CD4-positive, alpha-beta T cell treated with Interleukin-6 at 100 ng/mL for 8 hours (primary cell): ENCODE measurements at regions not wholly inside any gene's neighbourhood (a gene's known extent, or its start where the extent isn't known, plus 50 kb on each side); places are given as distances from the start of the nearest gene placed in this dataset.
A peak's percentile ranks its signal among the peaks of the same experiment; 100 is the strongest.
"Not testable (repeated sequence)": the region's sequence is repeated elsewhere in the genome, so short reads cannot be mapped to it uniquely, and the experiment has no call there.

Experiments
- DNase-seq: peaks from one replicate; pipeline ENCODE4 v3.0.0-alpha.2; 2020; ENCODE audit warnings: mixed read lengths, low spot score

- no peak for DNase-seq
These were observed 57.9 kb downstream of the GPR101 start for GRCh38 chrX:136975684-136976470.

DNA sequence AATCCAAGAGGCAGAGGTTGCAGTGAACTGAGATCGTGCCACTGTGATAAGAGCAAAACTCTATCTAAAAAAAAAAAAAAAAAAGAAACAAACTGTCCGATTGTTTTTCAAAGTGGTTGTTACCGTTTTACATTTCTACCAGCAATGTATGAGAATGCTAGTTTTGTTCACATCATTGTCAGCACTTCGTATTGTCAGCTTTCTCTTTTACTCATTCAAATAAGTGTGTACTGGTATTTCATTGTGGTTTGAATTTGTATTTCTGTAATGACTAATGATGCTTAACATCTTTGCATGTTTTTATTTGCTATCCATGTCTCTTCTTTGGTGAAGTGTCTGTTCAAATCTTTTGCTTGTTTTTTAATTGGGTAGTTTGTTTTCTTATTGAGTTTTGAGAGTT lies 65.8 kb downstream of the GPR101 start:
- DNase-seq: no peak

- DNase-seq: no peak
These were observed 69.8 kb downstream of the GPR101 start for GRCh38 chrX:136963973-136964372.

- DNase-seq: no peak
These were observed 72.1 kb downstream of the GPR101 start for GRCh38 chrX:136961594-136962135.

- peak; percentile 2 for DNase-seq
These were observed 74.4 kb upstream of the RBMX start for GRCh38 chrX:136954930-136955329.

- DNase-seq: peak; percentile 47
These were observed 73.6 kb upstream of the RBMX start for GRCh38 chrX:136953867-136954787.

DNA sequence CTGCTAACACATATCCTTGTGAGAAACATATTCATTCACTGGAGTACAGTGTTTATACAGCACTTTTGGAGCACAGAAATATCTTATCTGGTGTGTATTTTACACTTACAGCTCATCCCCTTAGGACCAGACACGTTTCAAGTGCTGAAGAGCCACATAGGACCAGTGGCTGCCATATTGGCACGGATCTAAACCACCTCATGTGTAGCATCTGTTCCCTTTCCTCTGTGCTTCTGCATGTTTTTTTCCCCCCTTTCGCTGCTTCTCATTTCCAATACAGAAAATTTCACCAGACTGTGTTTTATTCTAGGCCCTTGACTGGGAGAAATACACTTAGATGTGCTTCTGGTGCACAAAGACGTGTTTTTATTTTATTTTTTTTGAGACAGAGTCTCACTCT lies 69.7 kb upstream of the RBMX start:
- no peak for DNase-seq

GRCh38 chrX:136941396-136942337 lies 61.1 kb upstream of the RBMX start:
- no peak for DNase-seq

GRCh38 chrX:136936183-136936549 lies 55.6 kb upstream of the RBMX start:
- no peak for DNase-seq

- not testable (repeated sequence) for DNase-seq
These were observed 55.1 kb upstream of the RBMX start for GRCh38 chrX:136935533-136936182.

DNA sequence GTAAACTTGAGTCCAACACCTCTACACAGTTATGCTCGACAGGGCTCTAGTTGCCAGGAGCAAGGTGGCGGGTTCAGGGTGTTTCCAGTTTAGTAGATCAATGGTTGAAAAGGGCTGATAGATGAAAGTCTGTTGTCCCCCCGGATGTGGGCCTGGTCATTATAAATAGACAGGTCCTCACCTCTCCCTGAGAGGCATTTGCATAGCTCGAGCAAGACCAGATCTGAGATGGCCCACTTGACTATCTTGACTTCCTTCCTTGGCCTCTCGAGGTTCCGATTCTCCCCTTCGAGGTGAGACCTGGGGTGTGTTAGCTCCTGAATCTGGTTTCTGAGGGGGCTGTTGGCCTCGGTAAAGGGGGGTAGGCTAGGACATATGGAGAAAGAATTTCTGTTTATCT lies 54.1 kb upstream of the RBMX start:
- not testable (repeated sequence) for DNase-seq

- no peak for DNase-seq
These were observed 53.2 kb upstream of the RBMX start for GRCh38 chrX:136933611-136934145.

- no peak for DNase-seq
These were observed 51.1 kb upstream of the RBMX start for GRCh38 chrX:136931661-136932060.
